OCI-LY3 (cell line): ENCODE measurements at regions not wholly inside any gene's neighbourhood (a gene's known extent, or its start where the extent isn't known, plus 50 kb on each side); places are given as distances from the start of the nearest gene placed in this dataset.

ENCODE experiments used
- H2AFZ ChIP-seq: fragments of 200-600, 300-600 bp; shearing (Covaris generic); 2 replicates; pipeline ENCODE4 v1.6.0; 2014; ENCODE audit warnings: antibody characterized with exemption, low read depth, low read length
- H3K27ac ChIP-seq: fragments of 200-600, 300-600 bp; sonication (generic); 2 replicates; pipeline ENCODE4 v1.5.1; 2014; ENCODE audit warnings: mild to moderate bottlenecking, low read length, moderate library complexity, mixed read lengths
- H3K27me3 ChIP-seq: fragments of 200-600, 300-600 bp; sonication (generic); 2 replicates; pipeline ENCODE4 v1.6.1; 2014; ENCODE audit warnings: low read depth, low read length, mixed read lengths
- H3K36me3 ChIP-seq: fragments of 200-600, 300-600 bp; sonication (generic); replicated peaks from 2 replicates; pipeline ENCODE3; 2014; ENCODE audit warnings: low read depth, low read length, mixed read lengths
- H3K4me1 ChIP-seq: fragments of 300-600, 200-600 bp; sonication (generic); 2 replicates; pipeline ENCODE4 v1.6.1; 2014; ENCODE audit warnings: low read length, mixed read lengths
- H3K4me2 ChIP-seq: fragments of 200-600, 300-600 bp; sonication (generic); 2 replicates; pipeline ENCODE4 v1.6.1; 2014; ENCODE audit warnings: low read length, mixed read lengths
- H3K4me3 ChIP-seq: fragments of 300-600, 200-600 bp; sonication (generic); 2 replicates; pipeline ENCODE4 v1.5.1; 2014; ENCODE audit warnings: antibody characterized with exemption, mild to moderate bottlenecking, low read length, moderate library complexity
- H3K79me2 ChIP-seq: fragments of 300-600, 200-600 bp; shearing (Covaris generic); 2 replicates; pipeline ENCODE4 v1.6.1; 2014; ENCODE audit warnings: mild to moderate bottlenecking, low read length, mixed read lengths
- H3K9ac ChIP-seq: fragments of 300-600, 200-600 bp; shearing (Covaris generic); 2 replicates; pipeline ENCODE4 v1.6.0; 2014; ENCODE audit warnings: mild to moderate bottlenecking, low read length, moderate library complexity
- H3K9me3 ChIP-seq: fragments of 200-600, 300-600 bp; shearing (Covaris generic); 2 replicates; pipeline ENCODE4 v1.6.1; 2014; ENCODE audit warnings: low read length, mixed read lengths; ENCODE audit not compliant: insufficient read depth
- H4K20me1 ChIP-seq: fragments of 200-600, 300-600 bp; sonication (generic); 2 replicates; pipeline ENCODE4 v1.6.1; 2016; ENCODE audit warnings: low read length, mixed read lengths; ENCODE audit not compliant: insufficient read depth
- CTCF ChIP-seq: fragments of 200-600, 300-600 bp; sonication (generic); IDR thresholded peaks from 2 replicates; pipeline ENCODE4 v1.5.1; 2014; ENCODE audit warnings: antibody characterized with exemption, low read length, low read depth
- EZH2phosphoT487 ChIP-seq: fragments of 200-600 bp; shearing (Covaris generic); IDR thresholded peaks from 2 replicates; pipeline ENCODE4 v1.6.1; 2018; ENCODE audit warnings: antibody characterized with exemption, mixed run types, low read depth

DNA sequence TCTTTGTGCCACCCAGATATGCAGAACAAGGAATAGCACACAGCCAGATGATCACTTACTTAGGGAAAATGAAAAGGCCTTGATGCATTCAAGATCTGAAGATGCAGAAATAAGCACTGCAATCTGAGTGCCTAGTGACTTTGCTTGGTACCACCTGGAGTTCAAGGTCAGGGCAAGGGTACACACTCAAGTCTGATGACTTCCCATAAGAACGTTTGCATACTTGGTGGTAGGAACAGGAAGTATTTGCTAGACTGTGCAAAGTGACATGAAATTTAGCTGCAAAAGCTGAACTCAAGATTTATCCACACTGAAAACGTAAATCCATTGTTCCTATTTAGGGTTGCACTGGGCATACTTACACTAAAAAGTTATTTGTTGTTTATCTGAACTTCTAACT is 177.1 kb downstream of the PIK3R1 start:
- no peaks in the 10 kb centered on the region for H3K79me2 ChIP-seq
- no peaks in the 10 kb centered on the region for H3K9me3 ChIP-seq
- H3K4me1 ChIP-seq = peaks cover 3% of the 10 kb centered on the region; the same call in 1 of the 2 replicates
- no peaks in the 10 kb centered on the region for H3K36me3 ChIP-seq
- H3K4me3 ChIP-seq = no peak overlapping the region
- no peak for TF ChIP-seq CTCF
- no peak for TF ChIP-seq EZH2phosphoT487
- no peaks in the 10 kb centered on the region for H3K27me3 ChIP-seq
- no peaks in the 10 kb centered on the region for H4K20me1 ChIP-seq
- H2AFZ ChIP-seq = no peak overlapping the region
- no peak overlapping the region for H3K4me2 ChIP-seq
- H3K9ac ChIP-seq = no peak overlapping the region
- no peak overlapping the region for H3K27ac ChIP-seq

DNA sequence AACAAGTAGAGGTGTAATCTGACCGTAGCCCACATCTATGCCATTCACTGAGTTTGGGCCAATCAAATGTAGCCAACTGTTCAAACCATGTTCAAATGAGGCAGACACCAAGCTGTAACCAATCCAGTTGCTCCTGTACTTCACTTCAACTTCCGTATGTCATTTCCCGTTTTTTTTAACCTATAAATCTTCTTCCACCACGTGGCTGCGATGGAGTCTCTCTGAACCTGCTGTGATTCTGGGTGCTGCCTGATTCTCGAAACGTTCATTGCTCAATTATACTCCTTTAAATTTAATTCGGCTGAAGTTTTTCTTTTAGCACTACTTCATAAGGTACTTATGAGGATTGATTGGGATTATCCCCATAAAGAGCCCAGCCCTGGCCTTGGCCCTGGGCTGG is 179.7 kb downstream of the PIK3R1 start:
- Histone ChIP-seq H3K4me2 (no peak overlapping the region), H4K20me1 (no peaks in the 10 kb centered on the region), H3K27ac (no peak overlapping the region), H3K36me3 (no peaks in the 10 kb centered on the region), H3K27me3 (no peaks in the 10 kb centered on the region), H3K9me3 (no peaks in the 10 kb centered on the region), H2AFZ (no peak overlapping the region), H3K79me2 (no peaks in the 10 kb centered on the region), H3K4me1 (peaks cover 3% of the 10 kb centered on the region; the same call in 1 of the 2 replicates), H3K4me3 (no peak overlapping the region), H3K9ac (no peak overlapping the region)
- no peak for TF ChIP-seq EZH2phosphoT487
- no peak for TF ChIP-seq CTCF

DNA sequence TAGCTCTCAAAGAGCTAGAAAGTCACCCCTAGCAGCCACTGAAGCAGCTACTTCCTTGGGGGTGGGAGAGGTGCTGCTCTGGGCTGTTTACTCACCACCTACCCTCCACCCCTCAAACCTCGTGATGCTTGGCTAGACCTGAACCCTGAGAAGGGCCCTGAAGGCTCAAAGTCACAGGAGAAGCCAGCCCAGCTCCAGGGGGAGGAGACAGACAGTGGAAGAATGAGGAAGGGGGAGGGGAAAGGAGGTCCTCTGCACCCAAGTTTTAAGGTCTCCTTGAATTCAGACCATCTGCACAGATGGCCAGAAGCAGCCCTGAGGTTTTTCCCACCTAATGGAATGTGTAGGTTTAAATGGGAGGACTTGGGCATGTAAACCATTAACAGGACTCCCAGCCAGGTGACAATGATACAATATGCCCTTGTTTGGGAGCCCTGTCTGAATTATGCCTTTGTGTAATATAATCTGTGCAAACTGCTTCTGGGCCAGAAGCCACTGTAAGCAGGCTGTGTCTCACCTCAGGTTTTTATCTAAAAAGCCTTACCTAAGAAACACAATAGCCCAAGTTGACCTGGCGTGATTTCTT is 180.5 kb downstream of the PIK3R1 start:
- Histone ChIP-seq H3K9me3 (no peaks in the 10 kb centered on the region), H3K36me3 (no peaks in the 10 kb centered on the region), H3K4me1 (peaks cover 3% of the 10 kb centered on the region; the same call in 1 of the 2 replicates), H3K27me3 (no peaks in the 10 kb centered on the region), H3K9ac (no peak overlapping the region), H3K27ac (no peak overlapping the region), H4K20me1 (no peaks in the 10 kb centered on the region), H3K4me2 (no peak overlapping the region), H3K4me3 (no peak overlapping the region), H3K79me2 (no peaks in the 10 kb centered on the region), H2AFZ (no peak overlapping the region)
- TF ChIP-seq CTCF (no peak), EZH2phosphoT487 (no peak)

DNA sequence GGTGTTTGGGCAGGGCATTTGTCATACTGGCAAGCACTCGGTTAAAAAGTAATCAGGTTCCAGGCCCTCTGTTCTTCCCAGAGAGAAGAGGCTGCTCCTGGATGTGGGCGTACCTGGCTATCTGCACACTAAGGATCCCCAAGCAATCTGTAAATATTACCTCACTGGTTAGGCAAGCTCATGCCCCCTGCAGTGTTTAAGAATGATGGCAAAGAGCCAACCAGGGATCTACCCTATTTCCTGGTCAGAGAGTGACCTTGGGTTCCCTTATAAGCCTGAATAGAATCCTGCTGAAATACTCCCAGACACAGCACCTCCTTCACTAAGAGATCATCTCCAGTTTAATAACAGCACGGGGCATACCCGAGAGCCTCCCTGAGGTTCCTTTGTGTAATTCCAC is 181.2 kb downstream of the PIK3R1 start:
- H3K4me2 ChIP-seq = no peak overlapping the region
- H3K27ac ChIP-seq = no peak overlapping the region

More for the DNA sequence above, 181.2 kb downstream of the PIK3R1 start:
- Histone ChIP-seq H3K4me1 (peaks cover 3% of the 10 kb centered on the region; the same call in 1 of the 2 replicates), H3K9me3 (no peaks in the 10 kb centered on the region), H3K9ac (no peak overlapping the region), H3K4me3 (no peak overlapping the region), H2AFZ (no peak overlapping the region), H3K27me3 (no peaks in the 10 kb centered on the region), H4K20me1 (no peaks in the 10 kb centered on the region), H3K36me3 (no peaks in the 10 kb centered on the region), H3K79me2 (no peaks in the 10 kb centered on the region)
- TF ChIP-seq EZH2phosphoT487 = no peak
- TF ChIP-seq CTCF = no peak
